KOPT-K1 (cell line): ENCODE measurements at regions not wholly inside any gene's neighbourhood (a gene's known extent, or its start where the extent isn't known, plus 50 kb on each side); places are given as distances from the start of the nearest gene placed in this dataset.

Source experiments
- H3K27ac ChIP-seq: fragments of 200-600 bp; sonication (generic); 2 replicates; pipeline ENCODE4 v1.5.1; 2016; ENCODE audit warnings: antibody characterized with exemption, mild to moderate bottlenecking, low read depth, low read length; ENCODE audit not compliant: poor library complexity, severe bottlenecking
- H3K36me3 ChIP-seq: fragments of 200-600 bp; sonication (generic); 2 replicates; pipeline ENCODE4 v1.5.1; 2017; ENCODE audit warnings: antibody characterized with exemption, mild to moderate bottlenecking, low read length, moderate library complexity; ENCODE audit not compliant: insufficient read depth
- H3K9me3 ChIP-seq: fragments of 200-600 bp; sonication (generic); 2 replicates; pipeline ENCODE4 v1.5.1; 2017; ENCODE audit warnings: antibody characterized with exemption, low read length, mild to moderate bottlenecking; ENCODE audit not compliant: insufficient read depth, poor library complexity, severe bottlenecking

DNA sequence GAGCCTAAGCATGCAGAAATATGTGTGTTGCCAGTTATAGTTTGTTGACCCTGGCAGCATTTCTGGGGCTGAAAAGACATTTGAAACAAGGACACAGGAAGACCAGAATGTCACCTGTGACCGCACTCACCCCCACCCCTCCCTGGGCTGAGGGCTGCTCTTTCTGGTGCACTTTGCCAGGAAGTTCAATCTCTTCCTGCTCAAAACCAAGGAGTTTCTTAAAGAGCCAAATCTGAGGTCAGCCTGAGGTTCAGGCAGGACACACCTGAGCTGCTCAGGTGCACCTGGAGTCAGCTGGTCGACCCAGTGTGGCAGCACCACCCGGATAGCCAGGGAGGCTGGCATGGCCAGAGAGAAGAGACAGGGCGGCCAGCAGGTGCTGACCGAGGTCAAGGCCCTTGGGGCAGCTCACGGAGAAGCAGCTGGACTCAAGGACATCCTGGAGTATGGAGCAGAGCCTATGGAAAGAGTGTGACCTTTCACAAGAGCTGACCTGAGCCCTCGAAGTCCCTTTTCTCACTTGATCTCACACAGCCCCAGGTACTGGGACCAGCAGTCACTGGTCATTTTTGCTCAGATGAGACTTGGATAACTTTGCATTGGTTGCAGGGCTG is 376.9 kb upstream of the IRX4 start:
- no peaks in the 10 kb centered on the region for H3K9me3 ChIP-seq
- no peak overlapping the region for H3K27ac ChIP-seq
- no peaks in the 10 kb centered on the region for H3K36me3 ChIP-seq

DNA sequence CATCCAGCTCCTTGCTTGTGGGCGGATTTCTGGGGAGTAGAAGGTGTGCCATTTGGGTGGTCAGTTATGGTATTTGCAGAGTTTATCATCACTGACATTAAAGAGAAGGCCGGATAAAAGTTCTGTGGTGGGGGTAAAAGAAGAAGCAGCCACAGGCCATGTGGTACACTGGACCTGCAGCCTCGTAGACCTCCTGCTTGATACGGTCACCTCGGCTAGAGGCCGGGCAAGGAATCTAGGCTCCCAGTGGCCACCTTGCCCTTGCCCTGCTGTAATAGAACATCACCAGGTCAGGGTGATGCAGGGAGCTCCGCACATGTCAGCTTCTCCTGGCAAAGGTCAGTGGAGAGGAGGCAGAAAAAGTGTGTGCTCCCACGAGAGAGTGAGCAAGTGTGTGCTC is 376.1 kb upstream of the IRX4 start:
- no peaks in the 10 kb centered on the region for H3K36me3 ChIP-seq
- H3K27ac ChIP-seq, result no peak overlapping the region
- no peaks in the 10 kb centered on the region for H3K9me3 ChIP-seq

DNA sequence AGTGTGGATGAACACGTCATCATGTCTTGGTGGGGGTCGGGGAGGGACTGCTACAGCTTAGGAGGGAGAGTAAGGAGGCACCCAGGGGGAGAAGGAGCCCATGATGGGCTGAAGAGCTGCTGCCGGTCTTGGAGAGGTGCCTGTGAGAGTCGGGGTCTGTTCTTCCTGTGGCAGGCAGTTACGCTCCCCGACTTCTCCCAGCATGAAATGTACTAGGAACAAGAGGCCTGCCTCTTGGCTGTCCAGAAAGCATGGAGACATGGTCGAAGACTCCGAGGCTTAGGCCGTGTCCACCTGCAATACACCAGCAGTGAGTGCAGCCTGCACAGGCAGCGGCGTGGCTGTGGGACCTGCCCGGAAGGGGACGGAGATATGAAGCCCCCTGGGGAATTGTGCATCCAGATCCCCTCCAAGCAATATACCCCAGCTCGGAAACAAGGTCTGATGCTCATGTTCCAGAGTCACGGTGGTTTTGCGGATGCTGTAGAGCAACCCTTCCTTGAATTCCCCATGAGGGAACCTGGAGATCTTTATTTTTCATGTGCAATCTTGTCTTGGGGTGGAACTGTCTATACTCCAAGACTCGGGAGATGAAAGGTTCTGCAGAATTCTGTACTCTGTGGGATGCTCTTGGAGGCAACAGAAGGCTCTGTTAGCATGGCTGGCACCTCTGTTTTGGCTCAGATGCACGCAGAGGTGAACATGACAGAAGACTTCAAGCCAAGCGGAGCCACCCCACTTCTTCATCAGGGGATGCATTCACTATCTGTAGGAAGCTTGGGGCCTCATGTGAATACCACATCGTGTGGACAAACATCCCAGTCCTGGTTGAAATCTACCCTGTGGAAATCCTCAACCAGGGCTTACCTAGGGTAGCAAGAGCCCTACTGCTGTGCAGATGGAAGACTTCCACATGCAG is 374.9 kb upstream of the IRX4 start:
- no peaks in the 10 kb centered on the region for H3K9me3 ChIP-seq
- H3K36me3 ChIP-seq, result no peaks in the 10 kb centered on the region
- no peak overlapping the region for H3K27ac ChIP-seq

DNA sequence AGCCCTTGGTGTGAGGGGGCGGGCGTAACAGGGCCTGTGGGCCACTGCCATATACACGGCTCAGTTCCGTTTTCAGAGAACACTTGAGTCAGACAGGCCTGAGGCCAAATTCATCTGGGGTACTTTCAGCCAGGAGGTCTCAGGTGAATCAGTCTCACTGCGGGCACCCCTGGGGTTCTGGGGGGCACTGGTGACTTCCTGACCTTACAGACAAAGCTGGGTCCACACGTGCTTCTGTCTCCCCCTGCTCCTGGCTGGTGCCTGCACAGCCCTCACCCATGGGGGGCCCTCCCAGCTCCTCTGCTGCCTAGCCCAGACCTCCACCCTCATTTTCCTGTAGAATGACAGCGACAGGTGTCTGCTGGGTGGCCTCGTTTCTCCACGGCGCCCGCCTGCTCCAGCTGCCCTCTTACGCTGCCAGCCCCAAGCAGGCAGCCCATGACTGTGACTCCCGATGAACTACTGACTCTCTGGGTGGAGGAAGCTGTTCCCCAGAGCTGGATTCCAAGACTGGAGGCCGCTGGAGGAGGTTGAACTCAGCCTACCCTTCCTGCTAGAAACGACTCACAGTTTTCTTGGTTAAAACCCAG is 374.1 kb upstream of the IRX4 start:
- H3K27ac ChIP-seq, result no peak overlapping the region
- H3K36me3 ChIP-seq, result no peaks in the 10 kb centered on the region
- H3K9me3 ChIP-seq, result no peaks in the 10 kb centered on the region

DNA sequence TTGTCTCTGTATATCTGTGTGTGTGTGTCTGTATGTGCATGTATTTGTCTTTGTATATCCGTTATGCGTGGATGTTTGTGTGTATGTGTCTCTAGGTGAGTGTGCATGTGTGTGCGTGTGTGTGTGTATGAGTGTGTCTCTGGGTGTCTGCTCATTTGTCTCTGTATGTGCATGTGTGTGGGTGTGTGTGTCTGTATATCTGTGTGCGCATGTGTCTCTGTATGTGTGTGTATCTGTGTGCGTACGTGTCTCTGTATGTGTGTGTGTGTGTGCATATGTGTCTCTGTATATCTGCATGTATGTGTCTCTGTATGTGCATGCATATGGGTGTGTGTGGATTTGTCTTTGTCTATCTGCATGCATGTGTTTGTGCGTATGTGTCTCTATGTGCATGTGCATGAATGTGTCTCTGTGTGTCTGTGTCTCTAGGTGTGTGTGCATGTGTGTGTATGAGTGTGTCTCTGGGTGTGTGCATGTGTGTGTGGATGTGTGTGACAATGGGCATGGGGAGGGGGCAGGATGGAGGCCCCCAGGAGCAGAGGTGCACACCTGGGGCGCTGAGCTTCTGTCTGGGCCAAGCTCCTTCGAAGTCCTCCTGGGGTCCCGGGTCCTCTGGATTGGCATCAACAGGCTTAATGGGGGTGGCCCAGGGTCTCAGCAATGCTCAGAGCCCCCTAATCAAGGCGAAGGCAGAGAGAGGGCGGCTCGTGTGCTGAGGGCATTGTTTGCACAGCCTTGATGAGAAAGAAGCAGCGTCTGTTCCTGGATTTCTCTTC is 373.4 kb upstream of the IRX4 start:
- Histone ChIP-seq H3K9me3 (no peaks in the 10 kb centered on the region), H3K27ac (no peak overlapping the region), H3K36me3 (no peaks in the 10 kb centered on the region)

DNA sequence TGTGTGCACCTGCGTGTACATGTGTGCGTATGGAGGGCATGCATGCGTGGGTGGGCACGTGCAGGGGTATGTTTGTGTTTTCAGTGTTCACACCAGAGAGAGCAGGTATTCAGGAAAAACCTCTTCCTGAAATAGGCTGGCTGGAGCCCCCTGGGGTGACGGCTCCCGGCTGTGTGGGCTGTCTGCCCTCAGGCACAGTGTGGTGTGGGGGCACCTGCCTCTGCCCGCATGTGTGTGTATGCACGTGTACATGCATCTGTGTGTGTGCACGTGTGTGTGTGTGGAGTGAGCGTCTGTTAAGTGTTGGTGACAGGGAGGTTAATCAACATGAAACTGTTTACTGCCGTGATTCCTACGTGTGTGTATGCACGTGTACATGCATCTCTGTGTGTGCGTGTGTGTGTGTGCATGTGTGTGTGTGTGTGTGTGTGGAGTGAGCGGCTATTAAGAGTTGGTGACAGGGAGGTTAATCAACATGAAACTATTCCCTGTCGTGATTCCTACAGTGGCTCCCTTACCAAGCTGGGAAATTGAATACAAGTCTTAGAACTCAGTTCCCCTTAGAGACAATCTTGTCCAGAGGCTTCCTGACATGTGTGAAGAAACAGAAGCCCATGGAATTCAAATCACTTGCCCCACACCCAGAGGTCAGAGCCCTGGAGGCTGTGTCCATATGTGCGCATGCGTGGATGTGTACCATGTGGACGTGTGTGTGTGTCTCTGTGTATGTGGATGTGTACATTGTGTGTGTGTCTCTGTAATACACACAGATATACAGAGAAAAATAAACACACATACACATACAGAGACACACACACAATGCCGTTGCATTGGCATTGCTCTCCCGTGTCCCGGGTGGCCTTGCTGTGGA is 372.4 kb upstream of the IRX4 start:
- H3K9me3 ChIP-seq, result no peaks in the 10 kb centered on the region
- H3K27ac ChIP-seq, result no peak overlapping the region
- no peaks in the 10 kb centered on the region for H3K36me3 ChIP-seq

DNA sequence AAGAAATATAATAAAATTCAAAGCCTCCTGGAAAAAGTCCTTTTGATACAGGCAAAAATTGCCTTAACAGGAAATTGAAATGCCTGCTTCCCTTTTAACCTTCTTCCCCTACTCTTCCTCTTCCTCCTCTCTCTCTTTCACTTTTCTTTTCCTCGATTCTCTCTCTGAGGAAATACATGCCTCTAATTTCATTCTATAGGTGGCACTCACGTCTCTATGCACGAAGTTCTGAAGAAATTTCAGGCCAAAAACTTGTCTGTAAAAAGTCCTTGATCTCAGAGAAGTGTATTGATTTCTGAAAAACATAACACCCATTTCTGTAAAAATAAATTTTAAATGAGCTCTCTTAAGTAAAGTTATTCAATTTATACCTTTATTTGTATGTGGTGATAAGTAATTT is 371.7 kb upstream of the IRX4 start:
- Histone ChIP-seq H3K27ac (no peak overlapping the region), H3K9me3 (no peaks in the 10 kb centered on the region), H3K36me3 (no peaks in the 10 kb centered on the region)

DNA sequence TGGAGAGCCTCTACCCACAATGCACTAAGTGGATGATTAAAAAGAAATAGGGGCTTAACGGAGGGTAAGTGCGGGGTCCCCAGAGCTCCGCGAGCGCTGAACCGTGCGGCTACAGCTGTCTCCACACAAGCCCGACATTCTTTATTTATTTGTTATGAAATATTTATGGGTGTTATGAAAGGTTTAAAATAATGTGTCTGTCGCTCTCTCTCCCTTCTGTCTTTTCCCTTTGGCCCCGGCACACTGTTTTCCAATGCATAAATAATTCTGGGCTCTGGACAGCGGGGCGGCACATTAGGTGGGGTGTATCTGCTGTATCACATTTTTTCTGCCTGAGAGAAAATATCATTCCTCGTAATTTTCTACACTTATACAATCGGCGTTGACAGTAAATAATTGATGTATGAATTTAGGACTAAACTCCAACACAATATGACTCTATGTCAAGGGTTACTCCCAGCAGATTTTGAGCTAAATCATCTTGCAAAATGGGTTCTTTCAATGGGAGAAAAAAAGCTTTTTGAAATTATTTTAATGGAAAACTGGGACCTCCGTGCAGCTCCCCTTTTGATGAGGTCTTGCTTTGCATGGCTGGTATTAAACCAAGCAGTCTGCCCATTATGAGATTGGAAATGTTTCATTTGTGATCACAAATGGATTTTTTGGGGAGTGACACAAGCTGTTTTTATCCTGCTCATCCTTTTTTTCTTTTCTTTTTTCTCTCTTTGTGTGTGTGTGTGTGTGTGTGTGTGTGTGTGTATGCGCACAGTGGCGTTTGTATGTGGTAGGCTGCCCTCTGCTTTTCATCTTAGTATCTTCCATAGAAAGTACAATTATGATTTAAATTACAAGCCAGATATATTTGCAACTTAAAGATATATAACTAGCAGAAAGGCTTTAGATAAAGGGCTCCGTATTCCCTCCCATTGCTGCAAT is 370.6 kb upstream of the IRX4 start:
- Histone ChIP-seq H3K9me3 (no peaks in the 10 kb centered on the region), H3K27ac (no peak overlapping the region), H3K36me3 (no peaks in the 10 kb centered on the region)

DNA sequence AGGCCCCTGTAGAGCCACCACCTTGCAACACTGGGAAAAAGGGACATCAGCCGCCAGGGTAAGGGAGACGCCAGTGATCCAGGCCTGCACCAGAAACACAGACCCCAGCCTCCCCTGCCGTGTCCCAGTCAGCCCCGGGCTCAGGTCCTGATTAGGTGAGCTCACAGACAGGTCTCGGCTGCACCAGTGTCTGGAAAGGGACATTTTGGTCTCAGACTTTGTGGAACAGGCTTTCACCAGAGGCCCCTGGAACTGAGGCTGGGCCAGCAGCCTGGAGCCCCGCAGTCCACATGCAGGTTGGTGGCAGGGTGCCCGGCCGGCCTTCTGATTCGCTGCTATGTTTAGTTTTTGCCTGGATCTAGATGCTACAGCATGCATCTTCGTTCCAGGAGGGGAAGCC is 369.0 kb upstream of the IRX4 start:
- H3K9me3 ChIP-seq, result no peaks in the 10 kb centered on the region
- H3K27ac ChIP-seq, result no peak overlapping the region
- no peaks in the 10 kb centered on the region for H3K36me3 ChIP-seq

DNA sequence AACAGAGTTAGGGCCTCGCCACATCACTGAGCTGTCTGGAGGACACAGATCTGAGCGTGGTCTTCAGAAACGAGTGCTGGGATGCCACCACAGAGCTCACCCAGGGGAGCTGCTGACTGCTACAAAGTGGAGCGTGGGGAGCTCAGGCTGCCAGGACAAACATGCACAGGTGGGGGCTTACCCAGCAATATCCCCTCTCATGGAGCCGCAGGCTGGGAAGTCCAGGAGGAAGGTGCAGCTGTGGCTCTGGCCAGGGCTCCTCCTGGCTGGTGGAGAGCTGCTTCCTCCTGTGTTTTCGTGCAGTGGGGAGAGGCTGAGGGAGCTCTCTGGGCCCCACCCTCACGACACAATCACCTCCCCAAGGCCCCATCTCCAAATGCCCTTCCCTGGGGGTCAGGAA is 368.6 kb upstream of the IRX4 start:
- Histone ChIP-seq H3K27ac (no peak overlapping the region), H3K9me3 (no peaks in the 10 kb centered on the region), H3K36me3 (no peaks in the 10 kb centered on the region)

DNA sequence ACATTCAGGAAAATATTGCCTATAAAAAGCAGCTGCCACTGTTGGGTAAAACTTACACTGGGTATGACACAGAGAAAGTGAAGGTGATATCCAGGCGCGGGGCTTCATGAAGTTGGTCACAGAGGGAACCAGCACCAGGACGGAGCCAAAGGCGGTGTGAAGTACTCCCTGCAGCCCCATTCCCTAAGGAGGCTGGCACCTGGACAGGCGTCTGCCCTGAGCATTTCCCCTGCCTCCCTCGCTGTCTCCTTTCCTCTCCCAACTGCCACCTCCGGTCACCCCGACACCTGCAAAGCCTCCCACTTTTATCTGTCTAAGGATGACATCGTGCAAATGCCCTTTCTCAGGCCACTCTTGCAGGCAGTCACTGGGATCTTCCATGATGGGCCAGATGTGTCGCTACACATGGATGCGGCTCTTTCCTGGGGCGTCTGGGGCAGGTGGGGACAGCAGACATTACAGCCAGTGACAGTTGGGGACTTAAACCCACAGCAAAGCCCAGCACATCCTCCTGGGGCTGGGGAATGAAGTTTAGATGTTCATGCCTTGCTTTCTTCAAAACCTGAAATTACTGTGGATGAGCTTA is 367.7 kb upstream of the IRX4 start:
- Histone ChIP-seq H3K36me3 (no peaks in the 10 kb centered on the region), H3K9me3 (no peaks in the 10 kb centered on the region), H3K27ac (no peak overlapping the region)

DNA sequence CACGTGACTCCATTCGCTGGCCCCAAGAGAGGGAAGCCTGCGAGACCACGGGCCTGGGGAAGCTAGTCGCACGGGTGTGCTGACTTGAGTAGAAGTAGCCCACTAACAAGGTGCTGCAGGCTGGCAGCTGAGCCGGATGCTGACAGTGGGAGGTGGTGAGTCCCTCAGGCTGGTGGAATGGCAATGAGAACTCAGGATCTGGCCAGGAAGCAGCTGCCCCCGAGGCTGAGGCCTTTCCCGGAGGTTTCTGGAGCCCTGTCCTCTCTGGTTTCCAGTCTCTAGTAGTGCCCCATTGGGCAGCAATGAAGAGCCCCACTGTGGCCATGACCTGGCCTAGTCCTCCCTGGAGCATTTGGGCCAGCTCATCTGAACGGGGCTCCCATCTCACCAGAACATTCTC is 366.7 kb upstream of the IRX4 start:
- no peak overlapping the region for H3K27ac ChIP-seq
- H3K9me3 ChIP-seq, result no peaks in the 10 kb centered on the region
- H3K36me3 ChIP-seq, result no peaks in the 10 kb centered on the region

DNA sequence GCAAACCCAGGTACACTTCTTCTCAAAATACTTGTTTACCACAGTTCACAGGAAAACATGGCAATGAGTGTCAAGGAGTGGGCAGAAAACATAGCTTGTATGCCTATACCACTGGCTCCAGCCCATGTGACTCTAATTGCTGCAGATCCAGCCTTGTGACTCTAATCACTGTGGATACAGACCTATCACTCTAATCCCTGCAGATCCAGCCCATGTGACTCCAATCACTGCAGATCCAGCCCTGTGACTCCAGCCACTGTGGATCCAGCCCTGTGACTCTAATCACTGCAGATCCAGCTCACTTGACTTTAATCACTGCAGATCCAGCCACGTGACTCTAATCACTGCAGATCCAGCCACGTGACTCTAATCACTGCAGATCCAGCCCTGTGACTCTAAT is 366.3 kb upstream of the IRX4 start:
- Histone ChIP-seq H3K9me3 (no peaks in the 10 kb centered on the region), H3K27ac (no peak overlapping the region), H3K36me3 (no peaks in the 10 kb centered on the region)
